HEK293 (cell line): ENCODE measurements at regions not wholly inside any gene's neighbourhood (a gene's known extent, or its start where the extent isn't known, plus 50 kb on each side); places are given as distances from the start of the nearest gene placed in this dataset.

Experiments
- OSR2 ChIP-seq: fragments of 450-650 bp; formaldehyde crosslinking; IDR thresholded peaks from 2 replicates; pipeline ENCODE4 v1.5.1; 2016; ENCODE audit warnings: missing biosample characterization, missing genetic modification characterization
- YY1 ChIP-seq: fragments of 450-650 bp; formaldehyde crosslinking; IDR thresholded peaks from 2 replicates; pipeline ENCODE4 v1.5.1; 2018; ENCODE audit warnings: missing biosample characterization, missing genetic modification characterization
- ZEB2 ChIP-seq: fragments of 450-650 bp; formaldehyde crosslinking; IDR thresholded peaks from 2 replicates; pipeline ENCODE4 v1.5.1; 2016; ENCODE audit warnings: missing biosample characterization, missing genetic modification characterization
- ZNF140 ChIP-seq: fragments of 450-650 bp; formaldehyde crosslinking; IDR thresholded peaks from 2 replicates; pipeline ENCODE4 v1.5.1; 2016; ENCODE audit warnings: missing biosample characterization, missing genetic modification characterization
- ZNF175 ChIP-seq: fragments of 450-650 bp; formaldehyde crosslinking; IDR thresholded peaks from 2 replicates; pipeline ENCODE4 v1.5.1; 2016; ENCODE audit warnings: missing biosample characterization, missing genetic modification characterization
- ZNF19 ChIP-seq: fragments of 450-650 bp; formaldehyde crosslinking; IDR thresholded peaks from 2 replicates; pipeline ENCODE4; 2016; ENCODE audit warnings: missing biosample characterization, missing genetic modification characterization, low read depth
- ZNF211 ChIP-seq: fragments of 450-650 bp; formaldehyde crosslinking; IDR thresholded peaks from 2 replicates; pipeline ENCODE4 v1.5.1; 2016; ENCODE audit warnings: low read depth, missing biosample characterization, missing genetic modification characterization
- ZNF239 ChIP-seq: fragments of 450-650 bp; formaldehyde crosslinking; IDR thresholded peaks from 2 replicates; pipeline ENCODE4 v1.5.1; 2016; ENCODE audit warnings: missing biosample characterization, missing genetic modification characterization
- ZNF37A ChIP-seq: fragments of 450-650 bp; IDR thresholded peaks from 2 replicates; pipeline ENCODE4 v1.5.1; 2018; ENCODE audit warnings: missing biosample characterization, missing genetic modification characterization
- ZNF404 ChIP-seq: fragments of 450-650 bp; formaldehyde crosslinking; IDR thresholded peaks from 2 replicates; pipeline ENCODE4 v1.5.1; 2017; ENCODE audit warnings: missing biosample characterization, missing genetic modification characterization
- ZNF488 ChIP-seq: fragments of 450-650 bp; formaldehyde crosslinking; IDR thresholded peaks from 2 replicates; pipeline ENCODE4 v1.5.1; 2016; ENCODE audit warnings: missing biosample characterization, missing genetic modification characterization
- ZNF521 ChIP-seq: fragments of 450-650 bp; formaldehyde crosslinking; IDR thresholded peaks from 2 replicates; pipeline ENCODE4 v1.5.1; 2017; ENCODE audit warnings: missing biosample characterization, mild to moderate bottlenecking, missing genetic modification characterization
- ZNF621 ChIP-seq: fragments of 450-650 bp; formaldehyde crosslinking; IDR thresholded peaks from 2 replicates; pipeline ENCODE4 v1.5.1; 2017; ENCODE audit warnings: missing biosample characterization, missing genetic modification characterization
- ZNF704 ChIP-seq: fragments of 450-650 bp; formaldehyde crosslinking; IDR thresholded peaks from 2 replicates; pipeline ENCODE4 v1.5.1; 2016; ENCODE audit warnings: missing biosample characterization, missing genetic modification characterization
- ZNF843 ChIP-seq: fragments of 450-650 bp; formaldehyde crosslinking; IDR thresholded peaks from 2 replicates; pipeline ENCODE4 v1.5.1; 2016; ENCODE audit warnings: missing biosample characterization, missing genetic modification characterization
- ZSCAN18 ChIP-seq: fragments of 450-650 bp; formaldehyde crosslinking; IDR thresholded peaks from 2 replicates; pipeline ENCODE4 v1.5.1; 2016; ENCODE audit warnings: missing biosample characterization, missing genetic modification characterization
- ZSCAN30 ChIP-seq: fragments of 450-650 bp; IDR thresholded peaks from 2 replicates; pipeline ENCODE4 v1.5.1; 2018; ENCODE audit warnings: missing biosample characterization, mild to moderate bottlenecking, missing genetic modification characterization, moderate library complexity
- TF ChIP-seq, protein P1 (sequence below): fragments of 450-650 bp; formaldehyde crosslinking; IDR thresholded peaks from 2 replicates; pipeline ENCODE4 v1.5.1; 2017; ENCODE audit warnings: missing biosample characterization, missing genetic modification characterization
- TF ChIP-seq, protein P2 (sequence below): fragments of 450-650 bp; formaldehyde crosslinking; IDR thresholded peaks from 2 replicates; pipeline ENCODE4 v1.5.1; 2016; ENCODE audit warnings: missing biosample characterization, missing genetic modification characterization
- TF ChIP-seq, protein P3 (sequence below): fragments of 450-650 bp; formaldehyde crosslinking; IDR thresholded peaks from 2 replicates; pipeline ENCODE4 v1.5.1; 2016; ENCODE audit warnings: missing biosample characterization, missing genetic modification characterization, low read depth

DNA sequence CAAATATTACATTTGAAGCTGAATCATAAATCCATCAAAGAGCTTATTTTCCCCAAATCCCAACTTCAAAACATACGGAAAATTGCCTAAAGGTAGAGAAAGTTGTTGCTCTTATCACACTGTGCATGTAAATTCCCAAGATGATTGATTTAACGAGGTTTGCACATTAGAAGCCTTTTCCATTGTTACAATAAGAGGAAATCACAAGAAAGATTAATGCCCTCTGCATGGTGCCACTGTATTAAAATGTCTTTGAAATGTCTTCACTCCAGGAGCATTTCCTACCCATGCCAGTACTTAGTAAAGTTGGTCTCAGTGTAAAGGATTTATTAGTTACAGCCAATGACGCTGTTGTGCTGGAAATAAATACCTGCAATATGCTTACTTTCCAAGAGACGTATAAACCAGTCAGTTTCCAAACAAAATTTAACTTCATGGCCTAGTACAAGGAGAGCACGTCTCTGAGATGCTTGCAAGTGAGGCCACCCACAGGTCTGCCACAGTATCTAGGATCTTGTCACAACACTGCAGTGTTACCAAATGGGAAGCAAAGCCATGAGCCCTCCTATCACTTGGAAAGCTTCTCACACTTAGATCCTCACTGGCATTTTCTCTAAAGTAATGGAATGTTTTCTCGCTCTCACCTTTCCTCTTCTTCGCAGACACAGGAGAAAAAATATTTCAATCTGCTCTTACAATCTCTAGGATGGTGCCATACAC is 112.4 kb downstream of the CETN3 start (continued):
- TF ChIP-seq, protein P1, sequence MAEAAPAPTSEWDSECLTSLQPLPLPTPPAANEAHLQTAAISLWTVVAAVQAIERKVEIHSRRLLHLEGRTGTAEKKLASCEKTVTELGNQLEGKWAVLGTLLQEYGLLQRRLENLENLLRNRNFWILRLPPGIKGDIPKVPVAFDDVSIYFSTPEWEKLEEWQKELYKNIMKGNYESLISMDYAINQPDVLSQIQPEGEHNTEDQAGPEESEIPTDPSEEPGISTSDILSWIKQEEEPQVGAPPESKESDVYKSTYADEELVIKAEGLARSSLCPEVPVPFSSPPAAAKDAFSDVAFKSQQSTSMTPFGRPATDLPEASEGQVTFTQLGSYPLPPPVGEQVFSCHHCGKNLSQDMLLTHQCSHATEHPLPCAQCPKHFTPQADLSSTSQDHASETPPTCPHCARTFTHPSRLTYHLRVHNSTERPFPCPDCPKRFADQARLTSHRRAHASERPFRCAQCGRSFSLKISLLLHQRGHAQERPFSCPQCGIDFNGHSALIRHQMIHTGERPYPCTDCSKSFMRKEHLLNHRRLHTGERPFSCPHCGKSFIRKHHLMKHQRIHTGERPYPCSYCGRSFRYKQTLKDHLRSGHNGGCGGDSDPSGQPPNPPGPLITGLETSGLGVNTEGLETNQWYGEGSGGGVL (tag by site-specific recombination), result no peak
- peak; percentile 97 for TF ChIP-seq ZNF843
- no peak for TF ChIP-seq ZNF704
- TF ChIP-seq ZSCAN30, result peak; percentile 91
- no peak for TF ChIP-seq ZNF621 (tag by site-specific recombination)
- TF ChIP-seq ZNF211, result no peak
- no peak for TF ChIP-seq ZSCAN18 (tag by site-specific recombination)
- peak; percentile 27; the same call in 1 of the 2 replicates for TF ChIP-seq ZEB2 (tag by site-specific recombination)
- TF ChIP-seq YY1 (tag by site-specific recombination), result peak; percentile 69; the same call in 1 of the 2 replicates
- TF ChIP-seq ZNF521 (tag by site-specific recombination), result no peak
- TF ChIP-seq ZNF488, result peak; percentile 92
- no peak for TF ChIP-seq ZNF404 (tag by site-specific recombination)
- TF ChIP-seq ZNF37A (tag by site-specific recombination), result no peak
- TF ChIP-seq ZNF140 (tag by site-specific recombination), result no peak
- TF ChIP-seq, protein P2, sequence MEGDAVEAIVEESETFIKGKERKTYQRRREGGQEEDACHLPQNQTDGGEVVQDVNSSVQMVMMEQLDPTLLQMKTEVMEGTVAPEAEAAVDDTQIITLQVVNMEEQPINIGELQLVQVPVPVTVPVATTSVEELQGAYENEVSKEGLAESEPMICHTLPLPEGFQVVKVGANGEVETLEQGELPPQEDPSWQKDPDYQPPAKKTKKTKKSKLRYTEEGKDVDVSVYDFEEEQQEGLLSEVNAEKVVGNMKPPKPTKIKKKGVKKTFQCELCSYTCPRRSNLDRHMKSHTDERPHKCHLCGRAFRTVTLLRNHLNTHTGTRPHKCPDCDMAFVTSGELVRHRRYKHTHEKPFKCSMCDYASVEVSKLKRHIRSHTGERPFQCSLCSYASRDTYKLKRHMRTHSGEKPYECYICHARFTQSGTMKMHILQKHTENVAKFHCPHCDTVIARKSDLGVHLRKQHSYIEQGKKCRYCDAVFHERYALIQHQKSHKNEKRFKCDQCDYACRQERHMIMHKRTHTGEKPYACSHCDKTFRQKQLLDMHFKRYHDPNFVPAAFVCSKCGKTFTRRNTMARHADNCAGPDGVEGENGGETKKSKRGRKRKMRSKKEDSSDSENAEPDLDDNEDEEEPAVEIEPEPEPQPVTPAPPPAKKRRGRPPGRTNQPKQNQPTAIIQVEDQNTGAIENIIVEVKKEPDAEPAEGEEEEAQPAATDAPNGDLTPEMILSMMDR (tag by site-specific recombination), result no peak
- TF ChIP-seq, protein P3, sequence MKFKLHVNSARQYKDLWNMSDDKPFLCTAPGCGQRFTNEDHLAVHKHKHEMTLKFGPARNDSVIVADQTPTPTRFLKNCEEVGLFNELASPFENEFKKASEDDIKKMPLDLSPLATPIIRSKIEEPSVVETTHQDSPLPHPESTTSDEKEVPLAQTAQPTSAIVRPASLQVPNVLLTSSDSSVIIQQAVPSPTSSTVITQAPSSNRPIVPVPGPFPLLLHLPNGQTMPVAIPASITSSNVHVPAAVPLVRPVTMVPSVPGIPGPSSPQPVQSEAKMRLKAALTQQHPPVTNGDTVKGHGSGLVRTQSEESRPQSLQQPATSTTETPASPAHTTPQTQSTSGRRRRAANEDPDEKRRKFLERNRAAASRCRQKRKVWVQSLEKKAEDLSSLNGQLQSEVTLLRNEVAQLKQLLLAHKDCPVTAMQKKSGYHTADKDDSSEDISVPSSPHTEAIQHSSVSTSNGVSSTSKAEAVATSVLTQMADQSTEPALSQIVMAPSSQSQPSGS (tag by site-specific recombination), result no peak
- TF ChIP-seq ZNF175 (tag by site-specific recombination), result no peak
- TF ChIP-seq ZNF239, result no peak
- peak; percentile 75; the same call in 1 of the 2 replicates for TF ChIP-seq OSR2 (tag by site-specific recombination)
- TF ChIP-seq ZNF19, result no peak
- TF ChIP-seq, all 188 proteins: peak for 41
